C4-2B (cell line): ENCODE measurements at regions not wholly inside any gene's neighbourhood (a gene's known extent, or its start where the extent isn't known, plus 50 kb on each side); places are given as distances from the start of the nearest gene placed in this dataset.

Experiments used
- CTCF ChIP-seq: fragments of 450-650 bp; conservative IDR thresholded peaks from 2 replicates; pipeline ENCODE4 v1.5.1; 2017; ENCODE audit warnings: mild to moderate bottlenecking
- ZFX ChIP-seq: fragments of 450-650 bp; IDR thresholded peaks from 2 replicates; pipeline ENCODE4 v1.6.1; 2017

DNA sequence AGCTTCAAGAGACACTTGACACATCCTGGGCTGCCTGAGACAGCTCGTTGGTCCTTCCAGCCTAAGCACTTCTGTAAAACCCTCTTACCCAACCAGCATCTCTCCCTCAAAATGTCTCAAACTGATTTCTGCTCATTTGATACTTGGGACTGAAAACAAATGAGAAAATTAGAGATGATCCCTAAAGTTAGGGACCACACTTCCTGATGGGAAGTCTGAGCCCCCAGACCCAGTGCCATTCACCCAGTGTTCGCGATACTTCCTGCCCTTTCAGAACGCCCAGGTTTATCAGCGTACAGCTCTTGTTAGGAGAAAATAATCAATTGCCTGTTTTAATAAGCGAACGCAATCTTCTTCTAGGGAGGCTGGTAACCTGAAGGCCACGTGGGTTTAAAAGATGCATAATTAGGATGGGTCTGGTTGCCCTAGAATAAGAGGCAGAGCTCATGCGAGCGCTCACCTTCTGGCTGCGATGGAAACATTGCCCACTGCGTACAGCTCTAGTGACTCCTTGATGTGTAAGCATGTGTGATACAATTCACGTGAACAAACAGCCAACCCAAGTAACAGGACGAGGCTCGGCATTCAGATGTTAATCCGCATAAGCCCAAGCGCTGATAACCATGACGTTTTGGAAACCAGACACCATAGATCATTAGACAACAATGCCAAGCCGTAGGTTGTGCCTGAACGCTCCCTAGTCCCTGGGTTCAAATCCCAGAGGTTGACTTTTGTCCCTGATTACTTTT lies 213.1 kb downstream of the FOXL1 start:
- TF ChIP-seq CTCF: no peak
- TF ChIP-seq ZFX: no peak
